HG02623 (cell line): ENCODE measurements at regions not wholly inside any gene's neighbourhood (a gene's known extent, or its start where the extent isn't known, plus 50 kb on each side); places are given as distances from the start of the nearest gene placed in this dataset.

Source experiments
- ATAC-seq: cut with Tn5 transposase; IDR thresholded peaks from one replicate; pipeline ENCODE4 v1.9.1; 2021; ENCODE audit warnings: moderate library complexity; ENCODE audit not compliant: unreplicated experiment

- ATAC-seq: no peak
These were observed 183.0 kb upstream of the ANK3 start for GRCh38 chr10:60572511-60573194.

DNA sequence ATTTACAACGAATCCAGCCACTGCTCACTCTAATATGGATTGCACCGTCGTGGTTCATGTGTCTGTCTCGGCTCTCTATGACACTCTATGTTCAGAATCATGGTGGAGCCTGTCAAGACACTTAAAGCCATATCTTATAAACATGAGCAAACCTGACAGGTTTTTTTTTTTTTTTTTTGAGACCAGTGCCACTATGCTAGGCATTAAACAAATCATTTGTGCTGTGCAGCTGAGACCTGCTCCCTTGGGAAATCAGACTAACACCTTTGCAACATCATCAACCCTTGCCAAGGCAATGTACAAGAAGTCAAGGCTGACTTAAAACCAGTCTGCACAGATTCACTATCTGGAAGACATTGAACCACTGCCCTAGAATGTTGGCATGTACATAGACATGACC, 181.2 kb upstream of the ANK3 start:
- no peak for ATAC-seq

DNA sequence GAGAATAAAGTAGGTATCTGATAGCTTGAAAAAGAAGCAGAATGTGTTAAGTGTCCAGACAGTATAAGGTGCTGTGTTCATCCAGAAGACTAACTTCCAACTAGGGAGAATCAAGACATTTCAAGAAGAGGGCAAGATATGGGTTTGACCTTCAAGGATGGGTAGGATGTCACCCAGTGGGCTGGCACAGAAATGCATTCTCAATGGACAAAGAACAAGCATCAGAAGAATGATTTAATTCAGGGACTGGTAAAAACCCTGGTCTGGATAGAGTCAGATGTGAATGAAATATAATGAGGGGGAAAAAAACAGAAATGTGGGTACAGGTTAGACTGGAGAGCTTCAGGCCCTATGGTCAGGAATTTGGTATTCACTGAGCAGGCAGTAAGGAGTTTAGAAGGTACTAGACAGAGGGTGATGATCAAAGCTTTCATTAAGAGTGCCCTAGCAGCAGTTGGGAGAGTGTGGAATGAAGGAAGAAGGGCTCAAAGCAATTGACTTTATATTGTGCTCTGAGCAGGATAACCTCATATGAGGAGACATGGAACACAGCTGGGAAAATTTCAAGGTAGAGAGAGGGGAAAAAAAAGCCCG, 180.7 kb upstream of the ANK3 start:
- ATAC-seq: no peak

DNA sequence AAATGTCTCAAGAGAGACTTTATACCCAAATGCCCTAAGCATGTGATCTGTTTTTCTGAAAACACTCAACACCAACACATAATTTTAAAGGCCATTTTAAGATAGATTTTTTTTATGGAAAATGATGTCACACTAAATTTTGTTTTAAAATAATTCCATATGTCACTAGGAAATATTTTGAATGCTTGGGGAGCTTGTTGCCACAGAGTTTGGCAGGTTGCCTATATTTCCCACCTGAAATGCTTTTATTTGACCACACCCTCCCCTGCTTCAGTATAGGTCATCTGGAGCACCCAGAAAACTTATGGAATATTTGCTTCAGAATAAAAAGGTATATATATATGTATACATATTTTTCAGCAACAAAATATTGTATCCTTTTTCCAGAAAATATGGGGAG, 180.0 kb upstream of the ANK3 start:
- no peak for ATAC-seq

GRCh38 chr10:60566096-60566495, 176.4 kb upstream of the ANK3 start:
- no peak for ATAC-seq

DNA sequence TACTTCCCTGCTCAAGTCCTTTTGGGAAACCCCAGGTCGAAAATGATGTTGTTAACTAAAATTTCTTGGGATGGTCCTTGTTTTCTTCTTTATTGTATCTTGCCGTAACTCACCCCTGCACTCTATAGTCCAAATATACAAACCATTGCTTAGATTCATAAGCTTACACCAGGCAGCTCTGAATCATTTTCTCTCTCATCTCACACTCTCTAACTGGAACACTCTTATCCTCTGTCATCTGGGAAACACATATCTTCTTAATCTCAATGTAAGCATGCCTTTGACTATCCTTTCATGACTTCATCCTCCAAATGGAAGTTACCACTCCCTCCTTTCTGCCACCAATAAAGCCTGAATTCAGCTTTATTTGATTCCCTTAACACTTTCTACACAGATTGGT, 175.8 kb upstream of the ANK3 start:
- no peak for ATAC-seq

- no peak for ATAC-seq
These were observed 174.8 kb upstream of the ANK3 start for GRCh38 chr10:60564475-60564874.

DNA sequence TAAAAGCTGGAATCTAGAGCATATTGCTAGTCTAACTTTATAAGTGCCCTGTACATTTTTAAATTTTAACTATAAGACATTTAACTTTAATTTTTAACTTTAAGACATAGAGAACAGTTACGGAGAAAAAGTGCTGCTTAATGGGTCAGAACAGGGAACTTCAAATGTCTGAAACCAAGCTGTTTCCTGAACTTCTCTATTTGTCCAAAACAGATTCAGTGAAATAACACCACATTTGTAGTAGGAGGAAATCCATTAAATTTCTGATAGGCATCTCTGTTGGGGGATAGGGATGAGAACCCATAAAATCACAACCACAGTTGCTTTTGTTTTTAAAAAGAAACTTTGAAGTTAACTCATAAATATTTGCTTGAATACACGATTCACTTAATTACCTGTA, 170.8 kb upstream of the ANK3 start:
- no peak for ATAC-seq

DNA sequence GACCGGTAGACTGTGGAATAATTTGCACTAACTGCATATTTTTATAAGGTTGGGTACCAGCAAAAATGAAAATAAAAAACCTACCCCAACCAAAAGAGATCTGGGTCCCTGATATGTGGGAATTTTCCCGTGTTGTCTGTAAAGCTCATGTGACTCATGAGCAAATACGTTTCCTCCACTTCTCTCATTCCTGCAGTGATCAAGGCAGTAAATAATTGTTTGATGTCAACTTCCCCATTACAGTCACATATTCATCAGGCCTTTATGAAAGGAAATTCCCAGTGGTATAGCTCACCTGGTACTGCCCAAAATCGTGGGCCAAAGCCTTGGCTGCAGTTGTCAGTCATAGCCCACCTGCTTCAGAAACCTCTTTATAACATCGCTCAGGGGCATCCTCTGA, 166.0 kb upstream of the ANK3 start:
- no peak for ATAC-seq

- peak; percentile 47 for ATAC-seq
These were observed 160.0 kb upstream of the ANK3 start for GRCh38 chr10:60549686-60550085.

- no peak for ATAC-seq
These were observed 153.0 kb upstream of the ANK3 start for GRCh38 chr10:60542657-60543056.

DNA sequence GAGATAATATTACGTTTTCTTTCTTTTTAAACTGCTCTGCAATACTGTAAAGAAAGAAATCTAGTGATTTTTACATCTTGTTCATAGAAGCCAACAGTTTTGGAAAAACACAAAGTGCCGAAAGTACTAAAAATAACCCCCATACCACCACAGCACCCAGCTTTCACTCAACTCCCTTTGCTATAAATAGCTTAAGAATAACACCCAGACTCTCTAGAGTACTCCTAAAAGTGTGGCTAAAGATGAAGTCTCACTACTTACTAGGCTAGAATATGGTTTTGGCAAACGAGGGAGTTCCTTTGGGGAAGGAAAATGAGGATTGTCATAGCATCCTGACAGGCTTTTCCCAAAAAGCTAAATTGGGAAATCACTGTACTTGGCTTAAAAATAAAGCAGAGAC, 151.8 kb upstream of the ANK3 start:
- ATAC-seq: no peak

DNA sequence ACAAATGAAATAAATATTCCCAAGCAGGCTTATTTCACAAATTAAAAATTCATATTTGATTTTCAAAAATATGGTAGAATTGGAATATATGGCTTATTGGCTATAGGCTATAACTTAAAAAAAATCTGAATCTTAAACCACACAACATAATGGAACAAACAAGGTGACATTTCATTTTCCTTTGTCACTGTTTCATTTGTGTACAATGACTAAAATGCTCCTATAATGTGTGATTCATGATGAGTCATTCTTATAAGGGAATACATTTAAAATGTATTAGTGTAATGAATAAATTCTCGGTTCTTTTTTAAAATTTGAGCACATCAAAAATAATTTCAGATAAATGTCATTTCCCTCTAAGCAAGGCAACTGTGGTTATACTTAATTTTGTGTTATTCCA, 148.0 kb upstream of the ANK3 start:
- no peak for ATAC-seq

GRCh38 chr10:60536529-60537114, 146.9 kb upstream of the ANK3 start:
- no peak for ATAC-seq

GRCh38 chr10:60535427-60535826, 145.8 kb upstream of the ANK3 start:
- ATAC-seq: no peak

DNA sequence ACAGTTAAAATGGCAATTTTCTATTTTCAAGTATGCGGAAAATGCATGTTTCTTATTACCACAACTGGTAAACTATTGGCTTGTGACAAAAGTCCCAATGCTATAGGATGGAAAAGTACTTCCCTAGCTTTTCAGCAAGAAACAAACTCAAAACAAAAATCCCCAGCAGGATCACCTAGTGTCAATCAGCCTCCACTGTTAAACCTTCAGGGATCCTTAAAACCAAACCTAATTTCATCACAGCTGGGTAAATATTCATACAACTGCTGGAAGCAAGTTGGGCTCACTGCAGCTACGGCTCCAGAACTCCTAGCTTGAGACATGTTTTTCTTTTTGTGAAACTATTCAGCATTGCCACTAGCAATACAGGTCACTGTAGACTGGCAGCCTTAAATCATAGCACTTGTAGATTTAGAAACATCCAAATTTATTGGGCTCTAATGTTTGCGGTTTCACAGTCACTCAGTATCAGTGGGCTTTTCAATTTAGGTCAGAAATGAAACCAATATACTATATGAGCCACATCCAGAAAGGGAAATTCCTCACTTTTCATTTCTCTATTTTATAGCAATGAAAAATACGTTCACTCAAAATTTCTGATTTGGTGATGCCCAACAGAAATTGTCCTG, 145.2 kb upstream of the ANK3 start:
- no peak for ATAC-seq

- ATAC-seq: no peak
These were observed 143.2 kb upstream of the ANK3 start for GRCh38 chr10:60532696-60533468.

GRCh38 chr10:60531006-60531405, 141.3 kb upstream of the ANK3 start:
- ATAC-seq: no peak

DNA sequence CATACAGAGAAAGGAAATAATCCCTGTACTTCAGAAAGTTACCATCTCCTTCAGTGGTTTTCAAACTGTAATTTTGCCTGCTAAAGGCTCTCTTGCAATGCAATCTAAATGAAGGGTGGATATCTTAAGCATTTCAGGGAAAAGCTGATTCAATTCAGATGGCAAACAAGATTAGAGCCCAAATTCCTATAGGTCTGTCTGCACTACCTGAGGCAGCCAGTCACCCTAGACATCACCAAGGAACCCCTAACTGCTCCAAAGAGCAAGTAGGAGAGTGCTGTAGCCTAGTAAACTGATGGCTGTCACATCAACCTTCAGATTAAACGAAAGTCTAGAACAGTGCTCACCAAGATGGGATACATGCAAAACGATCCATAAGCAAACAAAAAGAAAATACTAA, 138.0 kb upstream of the ANK3 start:
- no peak for ATAC-seq

DNA sequence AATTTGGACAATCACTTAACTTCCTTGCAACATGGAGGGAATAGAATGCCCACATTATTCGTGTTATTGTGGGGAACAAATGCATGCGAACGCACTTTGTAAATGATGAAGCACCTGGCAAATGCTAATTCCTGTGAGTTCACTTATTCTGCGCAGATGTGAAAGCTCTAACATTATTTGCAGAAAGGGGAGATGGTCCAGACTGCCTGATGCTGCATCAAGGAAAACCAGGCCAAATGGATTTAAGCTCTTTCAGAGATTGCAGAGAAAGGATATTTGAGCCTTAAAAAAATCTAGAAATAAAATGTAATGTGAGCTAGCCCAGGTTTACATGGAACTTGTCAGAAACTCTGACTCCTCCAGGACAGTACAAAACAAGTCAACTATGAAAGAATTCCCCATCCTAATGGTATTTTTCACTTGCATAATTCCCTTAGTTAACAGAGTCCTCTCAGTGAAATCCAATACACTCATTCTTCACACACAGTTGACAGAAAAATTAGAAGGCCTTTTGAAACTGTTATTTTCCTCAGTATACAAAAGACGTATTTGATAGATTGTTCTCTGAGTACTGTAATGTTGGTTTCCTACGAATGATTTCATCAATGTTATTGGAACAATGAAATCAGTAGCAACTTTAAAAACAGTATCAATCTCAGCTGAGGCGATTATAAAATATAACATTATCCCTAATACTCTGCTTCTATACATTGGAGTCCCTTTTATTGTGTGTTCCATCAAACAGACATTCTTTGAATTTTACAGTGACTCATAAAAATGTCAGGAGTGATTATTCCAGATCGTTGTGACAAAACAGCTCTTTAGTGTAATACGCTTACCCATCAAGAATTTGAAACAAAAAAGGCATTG, 136.3 kb upstream of the ANK3 start:
- no peak for ATAC-seq

- no peak for ATAC-seq
These were observed 134.9 kb upstream of the ANK3 start for GRCh38 chr10:60524541-60524940.
